ENCODE measurements at regions not wholly inside any gene's neighbourhood (a gene's known extent, or its start where the extent isn't known, plus 50 kb on each side); places are given as distances from the start of the nearest gene placed in this dataset.

- no peaks in the 10 kb centered on the region for H3K9me3 ChIP-seq
- H3K36me3 ChIP-seq, result no peaks in the 10 kb centered on the region
- DNase-seq (ENCODE audit: low spot score in 2 of 2), result no peak
- no peak for TF ChIP-seq EP300 (IDR thresholded peaks at IDR 0.05)
- no peak for TF ChIP-seq POLR2AphosphoS5 (IDR thresholded peaks at IDR 0.05)
- no peak for TF ChIP-seq POLR2A (IDR thresholded peaks at IDR 0.05)
- TF ChIP-seq, protein P1, sequence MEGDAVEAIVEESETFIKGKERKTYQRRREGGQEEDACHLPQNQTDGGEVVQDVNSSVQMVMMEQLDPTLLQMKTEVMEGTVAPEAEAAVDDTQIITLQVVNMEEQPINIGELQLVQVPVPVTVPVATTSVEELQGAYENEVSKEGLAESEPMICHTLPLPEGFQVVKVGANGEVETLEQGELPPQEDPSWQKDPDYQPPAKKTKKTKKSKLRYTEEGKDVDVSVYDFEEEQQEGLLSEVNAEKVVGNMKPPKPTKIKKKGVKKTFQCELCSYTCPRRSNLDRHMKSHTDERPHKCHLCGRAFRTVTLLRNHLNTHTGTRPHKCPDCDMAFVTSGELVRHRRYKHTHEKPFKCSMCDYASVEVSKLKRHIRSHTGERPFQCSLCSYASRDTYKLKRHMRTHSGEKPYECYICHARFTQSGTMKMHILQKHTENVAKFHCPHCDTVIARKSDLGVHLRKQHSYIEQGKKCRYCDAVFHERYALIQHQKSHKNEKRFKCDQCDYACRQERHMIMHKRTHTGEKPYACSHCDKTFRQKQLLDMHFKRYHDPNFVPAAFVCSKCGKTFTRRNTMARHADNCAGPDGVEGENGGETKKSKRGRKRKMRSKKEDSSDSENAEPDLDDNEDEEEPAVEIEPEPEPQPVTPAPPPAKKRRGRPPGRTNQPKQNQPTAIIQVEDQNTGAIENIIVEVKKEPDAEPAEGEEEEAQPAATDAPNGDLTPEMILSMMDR (IDR thresholded peaks at IDR 0.05), result no peak
- H3K27me3 ChIP-seq, result no peaks in the 10 kb centered on the region
- H3K4me3 ChIP-seq, result no peak overlapping the region
- H3K4me1 ChIP-seq, result peaks cover 49% of the 10 kb centered on the region
- WGBS, result 92% methylated on average over 17 of the region's 20 CpGs
- no peak overlapping the region for H3K27ac ChIP-seq
Observed at GRCh38 chr16:85526185-85526974, 86.7 kb upstream of the GSE1 start.

- H3K27ac ChIP-seq, result no peak overlapping the region
- no peaks in the 10 kb centered on the region for H3K9me3 ChIP-seq
- H3K4me3 ChIP-seq, result no peak overlapping the region
- DNase-seq (ENCODE audit: low spot score in 2 of 2), result no peak
- TF ChIP-seq EP300 (IDR thresholded peaks at IDR 0.05), result no peak
- no peak for TF ChIP-seq POLR2AphosphoS5 (IDR thresholded peaks at IDR 0.05)
- TF ChIP-seq POLR2A (IDR thresholded peaks at IDR 0.05), result no peak
- TF ChIP-seq, protein P1 (IDR thresholded peaks at IDR 0.05), result no peak
- no peaks in the 10 kb centered on the region for H3K36me3 ChIP-seq
- peaks cover 41% of the 10 kb centered on the region for H3K4me1 ChIP-seq
- no peaks in the 10 kb centered on the region for H3K27me3 ChIP-seq
- 77% methylated on average over 40 of the region's 41 CpGs for WGBS
Observed at GRCh38 chr16:85527042-85527766, 85.9 kb upstream of the GSE1 start.

- 81% methylated on average over 11 of the region's 11 CpGs for WGBS
- TF ChIP-seq POLR2A (IDR thresholded peaks at IDR 0.05) (no peak), EP300 (IDR thresholded peaks at IDR 0.05) (no peak), POLR2AphosphoS5 (IDR thresholded peaks at IDR 0.05) (no peak)
- TF ChIP-seq, protein P1 (IDR thresholded peaks at IDR 0.05), result no peak
- Histone ChIP-seq H3K4me1 (peaks cover 35% of the 10 kb centered on the region), H3K27ac (no peak overlapping the region), H3K36me3 (no peaks in the 10 kb centered on the region), H3K9me3 (no peaks in the 10 kb centered on the region), H3K4me3 (no peak overlapping the region), H3K27me3 (no peaks in the 10 kb centered on the region)
- DNase-seq (ENCODE audit: low spot score in 2 of 2), result no peak
Observed at GRCh38 chr16:85527767-85528297, 85.3 kb upstream of the GSE1 start.

DNA sequence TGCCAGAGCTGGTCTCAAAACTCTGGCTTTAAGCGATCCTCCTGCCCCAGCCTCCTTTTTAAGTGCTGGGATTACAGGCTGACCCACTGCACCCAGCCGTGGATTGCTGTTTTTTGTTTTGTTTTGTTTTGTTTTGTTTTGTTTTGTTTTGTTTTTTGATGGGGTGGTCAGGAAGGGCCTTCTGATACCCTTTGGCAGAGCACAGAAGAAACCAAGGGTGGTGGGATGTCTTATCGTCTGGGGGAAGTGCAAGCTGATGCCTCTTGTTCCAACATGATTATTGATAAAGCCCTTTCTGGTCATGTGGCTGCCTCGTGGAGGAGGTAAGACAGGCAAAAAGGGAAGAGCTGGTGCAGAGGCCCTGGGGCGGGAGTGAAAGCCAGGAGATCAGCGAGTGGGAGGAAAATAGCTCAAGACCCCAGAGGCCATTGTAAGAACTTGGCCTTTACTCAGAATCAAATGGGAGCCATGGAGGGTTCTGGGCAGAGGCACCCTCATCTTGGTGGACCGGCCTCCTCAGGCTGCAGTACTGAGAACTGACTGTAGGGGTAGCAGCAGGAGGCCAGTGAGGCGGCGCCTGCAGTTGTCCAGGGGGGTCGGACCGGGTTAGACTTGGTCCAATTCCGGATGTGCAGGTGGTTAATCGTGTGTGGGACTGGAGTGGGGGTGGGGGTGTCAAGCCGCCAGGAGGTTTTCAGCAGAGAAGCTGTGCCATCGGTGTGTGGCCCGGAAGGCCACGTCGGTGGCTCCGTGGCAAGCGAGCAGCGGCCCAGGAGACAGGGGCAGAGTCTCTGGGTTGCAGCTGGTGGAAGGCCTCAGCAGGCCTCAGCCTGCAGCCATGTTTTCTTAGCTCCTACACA is 84.4 kb upstream of the GSE1 start:
- Histone ChIP-seq H3K36me3 (no peaks in the 10 kb centered on the region), H3K9me3 (no peaks in the 10 kb centered on the region), H3K4me3 (no peak overlapping the region), H3K27ac (no peak overlapping the region), H3K27me3 (no peaks in the 10 kb centered on the region), H3K4me1 (peaks cover 26% of the 10 kb centered on the region)
- WGBS, result 91% methylated on average over 18 of the region's 21 CpGs
- no peak for DNase-seq (ENCODE audit: low spot score in 2 of 2)
- TF ChIP-seq POLR2A (IDR thresholded peaks at IDR 0.05) (no peak), POLR2AphosphoS5 (IDR thresholded peaks at IDR 0.05) (no peak), EP300 (IDR thresholded peaks at IDR 0.05) (no peak)
- TF ChIP-seq, protein P1 (IDR thresholded peaks at IDR 0.05), result peak; percentile 27 to 54
